Renal cortex interstitium (tissue), 11 donors: ENCODE measurements at regions not wholly inside any gene's neighbourhood (a gene's known extent, or its start where the extent isn't known, plus 50 kb on each side); places are given as distances from the start of the nearest gene placed in this dataset.

Experiments used
- DNase-seq, 11 donors: peaks; one replicate each; pipeline ENCODE4 v3.0.0-alpha.2; 2013; ENCODE audit warnings: low read depth in 9 of 11, low spot score in 4 of 11; ENCODE audit errors: extremely low read depth in 1 of 11

DNA sequence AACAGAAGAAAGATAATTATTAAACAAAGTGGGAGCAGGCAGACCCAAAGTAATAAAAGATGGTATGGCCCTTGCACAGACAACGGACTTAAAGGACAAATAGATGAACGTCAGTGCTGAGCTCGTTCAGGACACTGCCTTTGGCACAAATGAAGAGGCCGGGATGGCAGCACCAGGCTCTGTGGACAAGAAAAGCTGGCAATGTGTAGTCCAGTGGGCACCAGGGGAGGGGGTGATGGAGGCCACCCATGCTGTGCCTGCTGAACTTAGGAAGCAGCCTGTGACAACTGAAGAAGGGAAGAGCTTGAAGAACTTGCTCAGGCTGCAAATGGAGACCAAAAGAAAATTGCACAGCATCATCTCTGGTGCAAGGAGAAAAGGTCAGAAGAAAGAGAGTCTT lies 131.0 kb downstream of the ANKRD60 start:
- no peak for DNase-seq

DNA sequence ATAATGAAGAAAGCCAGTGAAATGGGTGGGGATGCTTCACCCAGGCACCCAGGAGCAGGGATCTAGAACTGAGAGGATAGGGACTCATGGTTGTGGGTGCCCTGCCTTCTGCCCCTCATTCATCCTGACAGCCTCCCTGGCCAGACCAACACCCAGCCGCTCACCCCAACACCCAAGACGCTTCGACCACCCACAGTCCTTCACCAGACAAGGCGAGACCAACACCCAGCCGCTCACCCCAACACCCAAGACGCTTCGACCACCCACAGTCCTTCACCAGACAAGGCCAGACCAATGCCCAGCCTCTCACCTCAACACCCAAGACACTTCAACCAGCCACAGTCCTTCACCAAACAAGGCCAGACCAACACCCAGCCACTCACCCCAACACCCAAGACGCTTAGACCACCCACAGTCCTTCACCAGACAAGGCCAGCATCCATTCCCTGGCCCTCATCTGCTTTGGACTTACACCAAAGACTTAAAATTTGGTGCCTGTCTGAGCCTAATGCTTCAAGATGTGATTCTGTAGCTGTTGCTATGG lies 131.5 kb downstream of the ANKRD60 start:
- DNase-seq, result no peak

DNA sequence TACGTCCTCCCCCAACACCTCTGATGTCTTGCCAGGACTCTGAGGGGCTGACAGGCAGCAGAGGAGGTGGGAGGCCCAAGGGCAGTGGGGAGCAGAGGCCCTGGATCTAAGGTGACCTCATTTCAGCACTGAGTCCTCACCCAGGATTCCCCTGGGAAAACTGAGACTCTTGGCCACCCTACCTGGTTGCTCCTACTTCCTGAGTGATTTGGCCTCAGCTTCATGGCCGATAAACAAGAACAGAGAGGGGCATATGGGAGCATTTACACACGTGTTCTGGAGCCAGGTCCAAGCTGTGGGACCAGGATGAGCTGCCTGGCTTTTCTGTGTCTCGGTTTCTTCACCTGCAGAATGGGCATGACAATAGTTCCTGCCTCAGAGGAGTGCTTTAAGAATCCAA lies 133.8 kb downstream of the ANKRD60 start:
- DNase-seq, result no peak

DNA sequence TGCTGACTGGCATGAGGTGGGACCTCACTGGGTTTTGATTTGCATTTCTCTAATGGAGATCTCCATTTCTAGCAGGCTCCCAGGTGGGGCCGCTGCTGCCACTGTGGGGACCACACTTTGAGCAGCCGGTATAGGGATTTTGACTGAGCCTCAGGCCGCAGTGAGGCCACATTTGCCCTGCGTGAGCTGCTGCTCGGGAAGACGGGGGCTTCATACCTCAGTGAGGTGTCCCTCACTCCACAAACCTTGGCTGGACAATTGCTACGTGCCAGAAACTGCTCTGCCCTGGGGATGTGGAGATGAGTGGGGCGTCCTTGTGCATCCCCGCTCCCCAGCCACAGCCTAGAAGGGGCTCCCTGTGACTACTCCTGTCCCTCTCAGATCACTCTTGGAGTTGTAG lies 134.3 kb downstream of the ANKRD60 start:
- DNase-seq, result no peak

DNA sequence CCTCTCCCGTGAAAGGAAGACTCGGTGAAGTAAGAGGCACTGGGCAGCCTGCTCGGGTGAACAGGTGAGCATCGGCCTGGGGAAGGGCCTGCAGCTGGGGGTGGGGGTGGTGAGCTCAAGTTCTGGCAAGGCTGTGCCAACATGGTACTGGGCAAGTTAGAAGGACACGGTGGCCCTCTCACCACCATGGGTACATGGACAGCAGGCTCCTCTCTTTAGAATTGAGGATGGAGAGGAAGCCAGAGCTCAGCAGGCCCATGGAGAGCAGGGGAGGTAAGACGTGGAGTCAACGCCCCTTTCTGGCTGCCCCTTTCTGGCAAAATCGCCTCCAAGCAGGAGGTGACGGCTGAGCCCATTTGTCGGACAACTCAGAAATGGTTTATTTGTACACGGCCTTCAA lies 135.6 kb downstream of the ANKRD60 start:
- DNase-seq, result no peak

DNA sequence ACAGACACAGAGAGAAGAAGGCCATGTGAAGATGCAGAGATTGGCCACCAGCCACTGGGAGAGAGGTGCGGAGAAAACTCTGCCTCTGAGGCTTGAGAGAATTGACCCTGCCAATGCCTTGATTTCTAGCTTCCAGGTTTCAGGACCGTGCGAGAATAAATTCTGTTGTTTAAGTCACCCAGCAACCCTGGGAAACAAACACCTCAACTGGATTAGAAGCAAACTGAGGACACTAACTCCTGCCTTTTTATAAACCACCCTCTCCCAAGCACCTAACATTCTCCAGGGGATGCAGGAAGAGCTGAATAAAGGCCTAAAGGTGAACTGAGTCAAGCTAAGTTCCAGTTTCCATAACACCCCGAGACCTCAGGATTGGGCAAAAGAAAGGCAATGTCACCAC lies 136.1 kb downstream of the ANKRD60 start:
- DNase-seq, result no peak

DNA sequence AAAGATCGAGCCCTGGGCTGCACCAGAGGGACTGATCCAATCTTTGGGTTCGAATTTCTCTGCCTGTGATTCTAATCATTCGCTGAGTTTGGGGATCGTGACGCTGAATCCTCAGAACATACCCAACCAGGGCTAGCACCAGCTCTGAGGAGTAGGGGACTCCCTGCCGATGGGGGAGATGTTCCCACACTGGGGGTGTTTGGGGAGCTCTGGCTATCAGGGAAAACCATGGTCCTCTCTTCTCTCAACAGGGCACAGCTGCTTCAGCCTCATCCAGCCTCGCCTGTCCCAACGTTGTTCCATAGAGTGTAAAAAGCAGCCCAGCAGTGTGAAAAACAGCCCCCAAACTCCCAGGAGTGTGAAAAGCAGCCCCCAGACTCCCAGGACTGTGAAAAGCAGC lies 136.6 kb downstream of the ANKRD60 start:
- DNase-seq, result no peak

DNA sequence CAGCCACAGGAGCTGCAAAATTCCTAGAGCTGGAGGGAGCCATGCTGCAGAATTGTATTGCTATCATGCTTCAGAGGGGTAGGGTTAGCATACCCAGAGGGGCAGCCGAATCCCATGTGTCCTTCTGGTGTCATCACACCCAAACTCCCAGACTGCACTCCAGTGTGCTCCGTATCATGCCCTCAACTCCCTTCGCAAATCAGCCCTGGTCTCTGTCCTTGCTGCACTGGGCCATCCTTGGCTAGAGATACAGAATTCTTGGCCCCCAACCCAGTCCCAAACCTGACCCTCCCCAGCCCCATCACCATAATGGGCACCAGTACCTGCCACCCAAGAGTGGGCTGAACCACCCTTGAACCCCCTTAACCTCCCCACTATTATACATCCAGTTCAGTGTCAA lies 138.3 kb downstream of the ANKRD60 start:
- no peak for DNase-seq

DNA sequence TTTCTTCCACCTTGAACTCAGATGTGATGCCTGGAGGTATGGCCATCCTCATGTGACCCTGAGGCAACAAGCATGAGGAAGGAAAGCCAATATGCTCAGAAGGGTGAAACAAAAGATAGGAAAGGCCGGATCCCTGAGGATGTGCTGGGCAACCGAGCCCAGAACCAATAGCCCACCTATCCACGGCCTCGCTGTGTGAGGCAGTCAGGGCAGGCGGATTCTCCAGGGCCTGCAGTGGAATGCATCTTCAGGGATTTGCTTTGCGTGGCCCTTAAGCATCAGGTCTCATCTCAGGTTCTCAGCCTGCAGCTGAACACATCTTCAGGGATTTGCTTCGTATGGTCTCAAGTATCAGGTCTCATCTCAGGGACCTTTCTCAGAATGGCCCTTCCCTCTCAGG lies 139.8 kb downstream of the ANKRD60 start:
- DNase-seq, result no peak

DNA sequence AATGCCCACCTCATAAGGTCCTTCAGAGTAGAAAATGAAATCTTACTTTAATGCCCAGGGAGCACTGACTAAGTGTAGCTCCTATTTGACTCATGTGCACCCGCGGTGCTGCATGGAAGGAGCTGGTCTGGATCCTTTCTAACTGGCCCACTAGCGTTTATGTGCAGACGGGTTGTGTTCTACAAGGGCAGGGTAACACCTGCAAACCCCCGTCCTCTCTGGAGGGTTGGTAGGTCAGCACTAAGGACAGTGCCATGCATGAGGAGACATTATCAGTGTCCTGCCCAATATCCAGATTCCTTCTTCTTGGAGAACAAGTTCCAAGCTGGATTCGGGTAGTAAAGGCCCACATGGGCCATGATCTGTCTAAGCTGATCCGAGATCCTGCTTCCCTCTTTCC lies 140.3 kb downstream of the ANKRD60 start:
- DNase-seq, result no peak

DNA sequence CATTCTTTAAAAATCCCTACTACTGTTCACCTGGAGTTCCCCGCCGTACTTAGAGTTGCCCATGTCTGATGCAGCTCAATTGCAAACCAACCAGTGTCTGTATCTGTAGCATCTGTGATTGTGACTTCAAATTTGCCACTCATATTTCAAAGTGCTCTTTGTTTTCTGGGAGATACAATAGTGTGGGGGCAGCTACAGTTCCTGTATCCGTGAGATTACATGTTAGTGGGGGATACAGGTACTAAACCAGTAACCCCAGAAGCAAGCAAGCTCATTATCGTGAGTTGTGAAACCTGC lies 140.9 kb downstream of the ANKRD60 start:
- no peak for DNase-seq

DNA sequence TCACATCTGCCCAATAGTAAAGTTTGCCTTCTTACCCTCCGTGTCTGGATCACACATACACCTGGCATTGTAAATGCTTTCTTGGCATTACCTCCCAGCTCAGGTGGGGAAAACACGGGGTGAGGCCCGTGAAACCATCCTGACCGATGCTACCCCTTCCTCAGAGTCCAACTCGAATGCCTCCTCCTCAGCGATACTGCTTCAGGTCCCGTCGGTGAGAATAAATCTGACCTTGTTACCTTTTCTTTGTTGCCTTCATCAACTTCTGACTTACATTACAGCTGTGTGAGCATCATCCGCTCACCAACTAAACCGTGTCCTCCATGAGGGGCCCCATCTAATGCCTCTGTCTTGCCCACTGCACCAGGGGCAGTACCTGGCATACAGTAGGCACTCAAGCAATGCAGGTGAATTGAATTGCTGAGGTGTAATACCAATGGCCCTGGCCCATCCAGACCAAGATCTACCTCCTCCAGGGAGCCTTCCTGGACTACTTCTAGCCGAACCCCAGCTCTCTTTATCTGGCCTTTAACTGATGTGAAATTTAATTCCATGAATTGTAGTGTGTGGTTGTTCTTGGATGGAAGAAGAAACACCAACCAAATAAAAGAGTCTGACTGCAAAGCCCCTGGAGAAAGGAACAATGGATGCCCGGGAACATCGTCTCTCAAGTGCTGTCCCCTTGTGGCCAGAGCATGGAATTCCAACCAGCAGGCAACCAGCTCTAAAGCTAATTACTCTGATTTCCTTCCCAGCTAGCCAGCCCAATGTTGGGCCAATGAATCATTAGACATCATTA lies 141.5 kb downstream of the ANKRD60 start:
- DNase-seq, result peak in 2 of 11 donors; percentile 22 to 53

DNA sequence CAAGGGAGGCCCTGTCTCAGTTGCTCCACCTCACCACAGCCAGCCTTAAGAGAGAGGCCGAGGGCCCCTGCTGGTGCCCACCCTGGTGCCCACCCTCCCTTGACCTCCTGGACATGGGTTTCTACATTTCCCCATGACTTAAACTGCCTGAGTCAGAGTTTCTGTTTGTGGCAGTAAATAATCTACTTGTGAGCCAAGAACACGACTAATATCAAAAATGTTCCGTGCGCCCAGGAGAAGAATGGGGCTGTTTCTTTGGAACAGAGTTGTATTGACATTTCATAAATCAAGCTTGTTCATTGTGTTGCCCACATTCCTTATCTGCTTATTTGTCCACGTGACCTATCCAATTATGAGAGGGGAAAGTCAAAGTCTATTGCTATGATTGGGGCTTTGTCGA lies 143.5 kb downstream of the ANKRD60 start:
- DNase-seq, result no peak

DNA sequence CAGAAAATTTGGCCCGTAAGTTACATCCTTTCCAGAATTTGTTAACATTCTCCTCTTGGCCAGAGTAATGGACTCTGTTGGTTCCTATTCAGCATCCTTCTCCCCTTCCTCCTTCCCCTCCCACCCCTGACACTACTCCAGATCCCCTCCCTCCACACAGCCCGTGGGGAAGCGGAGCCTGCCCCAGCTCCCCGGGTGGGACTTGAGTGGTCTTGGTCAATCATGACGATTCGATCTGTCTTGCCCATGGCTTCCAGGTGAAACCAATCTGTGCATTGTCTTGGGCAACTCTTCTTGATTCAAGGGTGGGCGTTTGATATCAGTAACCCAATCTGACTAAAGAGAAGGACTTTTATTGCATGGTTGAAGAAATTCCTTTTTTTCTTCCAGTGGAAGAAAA lies 143.9 kb downstream of the ANKRD60 start:
- DNase-seq, result no peak

DNA sequence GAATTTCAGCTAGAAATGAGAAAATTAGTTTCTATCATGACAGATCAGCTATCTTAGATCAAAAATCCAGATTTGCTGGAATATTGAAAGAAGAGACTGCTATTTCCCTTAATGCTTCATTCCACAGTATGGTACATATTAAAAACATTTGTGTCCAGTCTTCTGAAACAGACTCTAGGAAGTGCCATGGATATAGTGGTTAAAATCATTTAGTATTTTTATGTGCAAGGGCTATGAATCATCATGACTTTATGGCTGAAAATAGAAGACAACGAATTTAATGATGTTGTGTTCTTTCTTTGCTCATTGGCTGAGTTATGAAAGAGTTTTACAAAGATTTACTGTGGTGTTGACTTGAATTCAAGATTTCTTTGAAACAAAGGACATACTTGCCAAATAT lies 146.6 kb downstream of the ANKRD60 start:
- no peak for DNase-seq

DNA sequence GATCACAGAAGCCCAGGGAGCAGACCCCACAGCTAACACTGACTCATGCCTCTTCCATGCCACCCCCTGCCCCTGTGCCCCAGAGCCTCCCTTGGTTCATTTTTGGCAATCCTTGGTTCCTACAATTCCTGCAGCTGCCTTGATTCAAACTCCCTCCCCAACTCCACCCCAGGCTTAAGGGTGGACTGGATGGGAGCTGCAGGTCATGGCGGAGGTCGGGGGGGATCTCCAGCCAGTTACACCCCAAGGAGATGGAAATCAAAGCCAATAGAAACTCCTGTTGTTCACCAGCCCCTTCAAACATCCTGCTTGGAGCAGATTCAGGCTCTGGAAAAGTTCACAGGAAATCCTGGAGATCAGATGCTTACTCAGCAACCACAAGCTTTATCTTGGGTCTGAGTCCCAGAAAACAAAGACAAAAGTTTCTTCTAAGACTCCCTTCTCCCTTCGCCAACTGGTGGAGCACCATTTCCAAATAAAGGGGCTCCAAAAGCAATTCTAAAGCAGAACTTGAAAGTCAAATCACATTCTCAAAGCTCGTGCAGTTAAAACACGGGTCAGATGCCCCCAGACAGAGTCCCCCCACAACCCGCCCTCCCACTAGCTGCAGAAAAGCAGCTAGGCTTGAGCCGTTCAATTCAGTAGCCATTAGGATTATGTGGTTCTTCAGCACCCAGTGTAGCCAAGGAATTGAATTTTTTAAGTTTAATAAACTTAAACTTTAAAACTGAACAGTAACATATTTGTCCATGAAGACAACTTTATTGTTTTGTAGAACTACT lies 149.5 kb downstream of the ANKRD60 start:
- DNase-seq, result no peak

DNA sequence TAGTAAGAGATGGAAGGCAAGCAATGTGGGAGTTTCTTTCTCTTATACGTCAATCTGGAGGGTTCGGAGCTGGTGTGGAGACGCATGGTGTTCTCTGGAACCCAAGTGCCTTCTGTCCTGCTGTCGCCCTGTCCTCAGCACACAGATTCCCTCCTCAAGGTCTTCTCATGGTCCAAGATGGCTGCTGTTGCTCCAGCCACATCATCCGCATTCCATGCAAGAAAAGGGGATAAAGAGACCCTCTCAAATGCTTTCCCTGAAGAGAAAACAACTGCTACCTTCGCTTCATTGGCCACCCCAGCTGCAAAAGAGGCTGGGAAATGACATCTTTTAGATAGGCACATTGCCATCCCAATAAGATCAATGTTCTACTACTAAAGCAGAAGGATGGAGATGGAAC lies 151.2 kb downstream of the ANKRD60 start:
- no peak for DNase-seq

DNA sequence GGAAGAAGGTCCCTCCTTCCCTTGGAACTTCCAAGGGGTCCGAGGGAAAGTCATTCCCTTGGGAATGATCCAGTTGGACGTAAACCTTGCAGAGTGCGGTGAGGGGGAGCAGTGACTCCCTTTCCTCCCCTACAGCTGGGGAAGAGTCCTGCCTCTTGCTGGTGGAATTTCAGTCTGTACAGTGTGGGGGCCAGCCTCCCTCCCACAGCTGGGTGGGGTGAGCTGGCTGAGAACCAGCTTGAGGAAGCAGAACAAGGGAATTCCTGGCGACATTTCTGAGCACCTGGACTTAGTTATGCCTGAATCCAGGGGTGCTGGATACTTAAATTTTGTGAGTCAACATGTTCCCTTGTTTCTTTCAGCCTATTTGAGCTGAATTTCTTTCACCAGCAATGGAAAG lies 152.0 kb downstream of the ANKRD60 start:
- DNase-seq, result no peak

DNA sequence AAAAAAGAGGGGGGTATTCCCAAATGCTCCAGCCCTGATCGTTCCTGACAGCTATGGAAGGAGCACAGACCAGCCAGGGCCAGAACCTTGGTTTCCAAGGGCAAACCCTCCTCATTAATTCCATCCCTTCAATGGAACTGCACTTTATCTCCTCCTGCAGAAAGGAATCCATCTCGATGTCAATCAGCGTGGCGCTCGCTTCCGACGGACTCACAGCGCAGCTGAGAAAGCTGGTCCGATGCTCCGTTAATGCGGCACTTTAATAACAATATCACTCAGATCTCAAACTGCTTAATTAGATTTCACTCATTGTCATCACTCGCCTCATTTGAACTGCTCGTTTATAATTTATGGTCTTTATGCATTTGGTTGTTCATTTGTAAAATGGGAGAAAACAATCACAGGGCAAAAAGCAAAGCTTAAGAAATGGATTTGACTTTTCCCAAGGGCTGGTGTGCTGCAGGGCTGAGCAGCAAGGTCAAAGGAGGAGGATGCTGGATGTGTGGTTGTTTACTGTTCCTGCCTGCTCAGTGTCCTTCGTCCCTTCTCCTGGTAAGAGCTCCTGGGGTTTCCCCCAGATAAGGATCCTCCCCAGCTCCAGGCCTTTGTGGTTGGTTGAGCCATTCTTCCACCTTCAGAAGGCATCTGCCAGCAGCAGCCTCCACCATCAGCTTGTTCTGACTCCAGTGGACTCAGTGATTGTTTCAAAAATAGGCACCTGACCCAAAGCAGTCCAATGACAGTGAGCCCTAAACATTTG lies 152.7 kb downstream of the ANKRD60 start:
- DNase-seq, result no peak
